ENCODE measurements at regions not wholly inside any gene's neighbourhood (a gene's known extent, or its start where the extent isn't known, plus 50 kb on each side); places are given as distances from the start of the nearest gene placed in this dataset.

- Mint-ChIP-seq H3K4me3 (no peak overlapping the region), H3K27ac (no peak overlapping the region), H3K4me1 (no peaks in the 10 kb centered on the region), H3K36me3 (no peaks in the 10 kb centered on the region), H3K9me3 (peaks cover 3 to 45% (median 12%) of the 10 kb centered on the region in 6 donors), H3K27me3 (ENCODE audit: low read depth in 3 of 3) (no peaks in the 10 kb centered on the region)
- no peak for DNase-seq
Observed at GRCh38 chr1:68938051-68938666, 441.3 kb upstream of the DEPDC1 start.

GRCh38 chr1:68950036-68950435, 453.2 kb upstream of the DEPDC1 start:
- Mint-ChIP-seq H3K4me1 (no peaks in the 10 kb centered on the region), H3K9me3 (peaks cover 8 to 48% (median 15%) of the 10 kb centered on the region in 6 donors), H3K4me3 (no peak overlapping the region), H3K27ac (no peak overlapping the region), H3K36me3 (peaks cover 0 to 3% (median 0%) of the 10 kb centered on the region in 3 donors), H3K27me3 (ENCODE audit: low read depth in 3 of 3) (peaks cover 0 to 2% (median 0%) of the 10 kb centered on the region in 3 donors)
- no peak for DNase-seq

- no peak overlapping the region for H3K27ac Mint-ChIP-seq
- no peaks in the 10 kb centered on the region for H3K4me1 Mint-ChIP-seq
- peaks cover 5 to 29% (median 13%) of the 10 kb centered on the region in 6 donors for H3K9me3 Mint-ChIP-seq
- H3K4me3 Mint-ChIP-seq = no peak overlapping the region
- no peak for DNase-seq
- no peaks in the 10 kb centered on the region for H3K27me3 Mint-ChIP-seq (ENCODE audit: low read depth in 3 of 3)
- H3K36me3 Mint-ChIP-seq = no peaks in the 10 kb centered on the region
Observed at GRCh38 chr1:68953311-68953710, 456.4 kb upstream of the DEPDC1 start.

GRCh38 chr1:68954841-68955240, 458.0 kb upstream of the DEPDC1 start:
- DNase-seq = no peak
- Mint-ChIP-seq H3K27ac (no peak overlapping the region), H3K4me1 (no peaks in the 10 kb centered on the region), H3K4me3 (no peak overlapping the region), H3K27me3 (ENCODE audit: low read depth in 3 of 3) (no peaks in the 10 kb centered on the region), H3K36me3 (no peaks in the 10 kb centered on the region), H3K9me3 (peaks cover 4 to 19% (median 9%) of the 10 kb centered on the region in 6 donors)

- Mint-ChIP-seq H3K4me3 (no peak overlapping the region), H3K4me1 (no peaks in the 10 kb centered on the region), H3K36me3 (no peaks in the 10 kb centered on the region), H3K27me3 (ENCODE audit: low read depth in 3 of 3) (no peaks in the 10 kb centered on the region), H3K27ac (no peak overlapping the region), H3K9me3 (peaks cover 4 to 14% (median 8%) of the 10 kb centered on the region in 6 donors)
- no peak for DNase-seq
Observed at GRCh38 chr1:68955424-68955823, 458.5 kb upstream of the DEPDC1 start.

- Mint-ChIP-seq H3K36me3 (no peaks in the 10 kb centered on the region), H3K27ac (no peak overlapping the region), H3K4me1 (no peaks in the 10 kb centered on the region), H3K27me3 (ENCODE audit: low read depth in 3 of 3) (peaks cover 0 to 2% (median 0%) of the 10 kb centered on the region in 3 donors), H3K9me3 (peaks cover 5 to 24% (median 9%) of the 10 kb centered on the region in 6 donors), H3K4me3 (no peak overlapping the region)
- DNase-seq = no peak
Observed at GRCh38 chr1:68958958-68959357, 462.1 kb upstream of the DEPDC1 start.

GRCh38 chr1:68959461-68960030, 462.7 kb upstream of the DEPDC1 start:
- Mint-ChIP-seq H3K36me3 (no peaks in the 10 kb centered on the region), H3K27me3 (ENCODE audit: low read depth in 3 of 3) (peaks cover 0 to 2% (median 0%) of the 10 kb centered on the region in 3 donors), H3K9me3 (peaks cover 5 to 27% (median 9%) of the 10 kb centered on the region in 6 donors), H3K4me3 (no peak overlapping the region), H3K27ac (no peak overlapping the region), H3K4me1 (no peaks in the 10 kb centered on the region)
- no peak for DNase-seq

- H3K4me1 Mint-ChIP-seq = no peaks in the 10 kb centered on the region
- no peak overlapping the region for H3K4me3 Mint-ChIP-seq
- H3K27ac Mint-ChIP-seq = no peak overlapping the region
- DNase-seq = no peak
- H3K27me3 Mint-ChIP-seq (ENCODE audit: low read depth in 3 of 3) = peaks cover 0 to 7% (median 0%) of the 10 kb centered on the region in 3 donors
- no peaks in the 10 kb centered on the region for H3K36me3 Mint-ChIP-seq
- peaks cover 6 to 38% (median 18%) of the 10 kb centered on the region in 6 donors for H3K9me3 Mint-ChIP-seq
Observed at GRCh38 chr1:68961143-68961542, 464.3 kb upstream of the DEPDC1 start.

- H3K9me3 Mint-ChIP-seq = peaks cover 8 to 39% (median 16%) of the 10 kb centered on the region in 6 donors
- peaks cover 0 to 7% (median 2%) of the 10 kb centered on the region in 3 donors for H3K27me3 Mint-ChIP-seq (ENCODE audit: low read depth in 3 of 3)
- DNase-seq = no peak
- H3K4me1 Mint-ChIP-seq = no peaks in the 10 kb centered on the region
- H3K27ac Mint-ChIP-seq = no peak overlapping the region
- H3K4me3 Mint-ChIP-seq = no peak overlapping the region
- no peaks in the 10 kb centered on the region for H3K36me3 Mint-ChIP-seq
Observed at GRCh38 chr1:68963353-68963752, 466.5 kb upstream of the DEPDC1 start.

- no peak for DNase-seq
- Mint-ChIP-seq H3K4me1 (no peaks in the 10 kb centered on the region), H3K4me3 (no peak overlapping the region), H3K27ac (no peak overlapping the region), H3K36me3 (no peaks in the 10 kb centered on the region), H3K9me3 (peaks cover 3 to 22% (median 10%) of the 10 kb centered on the region in 6 donors), H3K27me3 (ENCODE audit: low read depth in 3 of 3) (peaks cover 0 to 5% (median 2%) of the 10 kb centered on the region in 3 donors)
Observed at GRCh38 chr1:68969441-68969840, 472.6 kb upstream of the DEPDC1 start.

- Mint-ChIP-seq H3K27me3 (ENCODE audit: low read depth in 3 of 3) (peaks cover 0 to 2% (median 0%) of the 10 kb centered on the region in 3 donors), H3K36me3 (no peaks in the 10 kb centered on the region), H3K9me3 (peaks cover 0 to 16% (median 5%) of the 10 kb centered on the region in 6 donors), H3K27ac (no peak overlapping the region), H3K4me3 (no peak overlapping the region), H3K4me1 (no peaks in the 10 kb centered on the region)
- DNase-seq = no peak
Observed at GRCh38 chr1:68970571-68970970, 473.7 kb upstream of the DEPDC1 start.

- Mint-ChIP-seq H3K27ac (no peak overlapping the region), H3K4me3 (no peak overlapping the region)
Observed at GRCh38 chr1:68973459-68974244, 476.8 kb upstream of the DEPDC1 start.

GRCh38 chr1:68974447-68974846, 477.6 kb upstream of the DEPDC1 start:
- Mint-ChIP-seq H3K9me3 (peaks cover 2 to 9% (median 4%) of the 10 kb centered on the region in 6 donors), H3K4me3 (no peak overlapping the region), H3K4me1 (no peaks in the 10 kb centered on the region), H3K27me3 (ENCODE audit: low read depth in 3 of 3) (peaks cover 0 to 2% (median 0%) of the 10 kb centered on the region in 3 donors), H3K36me3 (no peaks in the 10 kb centered on the region), H3K27ac (no peak overlapping the region)
- no peak for DNase-seq

More at GRCh38 chr1:68973459-68974244, 476.8 kb upstream of the DEPDC1 start:
- Mint-ChIP-seq H3K36me3 (no peaks in the 10 kb centered on the region), H3K27me3 (ENCODE audit: low read depth in 3 of 3) (no peaks in the 10 kb centered on the region), H3K9me3 (peaks cover 0 to 5% (median 4%) of the 10 kb centered on the region in 6 donors), H3K4me1 (no peaks in the 10 kb centered on the region)
- no peak for DNase-seq

Data from immature natural killer cell (primary cell).